Tibial artery (tissue), 4 donors: ENCODE measurements at regions not wholly inside any gene's neighbourhood (a gene's known extent, or its start where the extent isn't known, plus 50 kb on each side); places are given as distances from the start of the nearest gene placed in this dataset.

Source experiments
- DNase-seq, 2 donors: peaks; one replicate each; pipeline ENCODE4 v3.0.0-alpha.2; 2019
- H3K27ac ChIP-seq, 2 donors: fragments of 200-600 bp; sonication (generic) in 1 of 2; 1 replicate in 1 of 2; 2 replicates in 1 of 2; pipeline ENCODE4 v1.5.1; 2018 to 2019; ENCODE audit warnings: mild to moderate bottlenecking in 1 of 2
- H3K27me3 ChIP-seq, 2 donors: fragments of 200-600 bp; sonication (generic) in 1 of 2; one replicate each; pipeline versions ENCODE4 v1.5.1 to v1.6.0; 2016 to 2019
- H3K36me3 ChIP-seq, 3 donors: fragments of 200-600 bp; sonication (generic) in 2 of 3; one replicate each; pipeline ENCODE4 v1.5.1; 2016 to 2019; ENCODE audit warnings: mild to moderate bottlenecking in 2 of 3
- H3K4me1 ChIP-seq, 4 donors: fragments of 200-600 bp; sonication (generic) in 2 of 4; 1 replicate in 3 of 4; 2 replicates in 1 of 4; pipeline ENCODE4 v1.5.1; 2016 to 2019
- H3K4me3 ChIP-seq, 2 donors: fragments of 200-600 bp; sonication (generic) in 1 of 2; 1 replicate in 1 of 2; 2 replicates in 1 of 2; pipeline ENCODE4 v1.5.1; 2018 to 2019; ENCODE audit warnings: mild to moderate bottlenecking in 2 of 2
- H3K9me3 ChIP-seq, 3 donors: fragments of 200-600 bp; sonication (generic) in 1 of 3; one replicate each; pipeline ENCODE4 v1.5.1; 2016 to 2019
- intact Hi-C: fragments of 100-400 bp; cut with DNase I; formaldehyde crosslinking; loops from one replicate; pipeline ENCODE4 v1.15.0; 2023; ENCODE audit warnings: low total_unique reads
- TF ChIP-seq, protein P1 (sequence below), 2 experiments: fragments of 200-600 bp in 1 of 2; fragments of 450-650 bp in 1 of 2; IDR thresholded peaks; one replicate each; pipeline ENCODE4 v1.5.1; 2017 to 2019; ENCODE audit warnings: antibody characterized with exemption in 2 of 2, mild to moderate bottlenecking in 1 of 2, moderate library complexity in 1 of 2

DNA sequence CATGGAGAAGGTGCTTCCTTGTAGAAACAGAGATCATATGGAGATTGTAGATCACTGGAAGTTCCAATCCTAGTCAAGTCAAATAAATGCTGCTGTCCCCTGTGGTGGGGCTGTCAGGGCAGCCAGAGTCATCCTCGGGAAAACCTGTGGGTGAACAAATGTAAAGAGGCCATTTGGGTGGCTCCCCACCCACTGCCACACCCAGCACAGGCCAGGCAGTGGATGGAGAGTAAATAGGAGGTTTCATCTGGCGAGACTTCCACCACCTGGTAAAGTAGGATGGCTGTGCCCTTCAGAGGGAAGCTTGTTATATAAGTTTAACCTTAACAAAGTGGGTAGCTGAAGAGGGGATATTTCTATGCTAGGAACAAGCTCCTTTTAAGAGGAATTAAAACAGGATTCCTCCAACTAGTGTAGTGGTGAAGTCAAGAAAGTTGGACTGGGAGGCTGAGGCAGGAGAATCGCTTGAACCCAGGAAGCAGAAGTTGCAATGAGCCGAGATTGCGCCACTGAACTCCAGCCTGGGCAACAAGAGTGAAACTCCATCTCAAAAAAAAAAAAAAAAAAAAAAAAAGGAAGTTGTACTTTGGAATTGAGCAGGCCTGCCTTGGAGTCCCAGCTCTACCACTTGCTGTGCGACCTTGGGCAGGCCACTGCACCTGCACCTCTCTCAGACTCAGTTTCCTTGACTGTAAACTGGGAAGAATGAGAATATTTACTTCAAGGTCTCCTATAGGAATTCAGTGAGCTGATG is 273.7 kb downstream of the PTTG2 start:
- Histone ChIP-seq H3K4me3 (no peak overlapping the region), H3K27ac (no peak overlapping the region), H3K27me3 (no peaks in the 10 kb centered on the region), H3K4me1 (peaks cover 0 to 24% (median 5%) of the 10 kb centered on the region in 4 donors), H3K9me3 (no peaks in the 10 kb centered on the region), H3K36me3 (no peaks in the 10 kb centered on the region)
- TF ChIP-seq, protein P1, sequence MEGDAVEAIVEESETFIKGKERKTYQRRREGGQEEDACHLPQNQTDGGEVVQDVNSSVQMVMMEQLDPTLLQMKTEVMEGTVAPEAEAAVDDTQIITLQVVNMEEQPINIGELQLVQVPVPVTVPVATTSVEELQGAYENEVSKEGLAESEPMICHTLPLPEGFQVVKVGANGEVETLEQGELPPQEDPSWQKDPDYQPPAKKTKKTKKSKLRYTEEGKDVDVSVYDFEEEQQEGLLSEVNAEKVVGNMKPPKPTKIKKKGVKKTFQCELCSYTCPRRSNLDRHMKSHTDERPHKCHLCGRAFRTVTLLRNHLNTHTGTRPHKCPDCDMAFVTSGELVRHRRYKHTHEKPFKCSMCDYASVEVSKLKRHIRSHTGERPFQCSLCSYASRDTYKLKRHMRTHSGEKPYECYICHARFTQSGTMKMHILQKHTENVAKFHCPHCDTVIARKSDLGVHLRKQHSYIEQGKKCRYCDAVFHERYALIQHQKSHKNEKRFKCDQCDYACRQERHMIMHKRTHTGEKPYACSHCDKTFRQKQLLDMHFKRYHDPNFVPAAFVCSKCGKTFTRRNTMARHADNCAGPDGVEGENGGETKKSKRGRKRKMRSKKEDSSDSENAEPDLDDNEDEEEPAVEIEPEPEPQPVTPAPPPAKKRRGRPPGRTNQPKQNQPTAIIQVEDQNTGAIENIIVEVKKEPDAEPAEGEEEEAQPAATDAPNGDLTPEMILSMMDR (IDR thresholded peaks at IDR 0.05), result no peak
- intact Hi-C loops, result no loop called here
- DNase-seq, result peak in 1 of 2 donors; percentile 37

DNA sequence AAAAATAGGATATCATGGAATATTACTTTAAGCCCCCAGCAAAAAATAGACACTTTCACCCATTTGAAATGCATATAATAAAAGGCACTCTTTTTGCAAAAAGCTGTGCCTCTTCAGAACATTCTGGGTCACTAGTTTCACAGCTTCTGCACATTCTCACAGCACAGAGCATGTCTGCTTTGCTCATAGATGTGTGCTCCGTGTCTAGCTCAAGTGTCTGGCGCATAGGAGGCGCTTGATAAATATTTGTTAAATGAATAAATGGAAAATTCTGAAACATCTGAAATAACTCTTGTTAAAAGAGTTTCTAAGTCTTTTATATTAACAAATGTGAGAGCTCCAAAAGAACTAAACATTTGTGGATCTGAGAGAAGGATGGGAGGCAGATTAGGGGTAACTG is 275.2 kb downstream of the PTTG2 start:
- intact Hi-C loops, result no loop called here
- H3K4me3 ChIP-seq, result no peak overlapping the region
- DNase-seq, result no peak
- TF ChIP-seq, protein P1 (IDR thresholded peaks at IDR 0.05), result no peak
- peaks cover 0 to 24% (median 5%) of the 10 kb centered on the region in 4 donors for H3K4me1 ChIP-seq
- H3K36me3 ChIP-seq, result no peaks in the 10 kb centered on the region
- no peak overlapping the region for H3K27ac ChIP-seq
- H3K27me3 ChIP-seq, result no peaks in the 10 kb centered on the region
- H3K9me3 ChIP-seq, result no peaks in the 10 kb centered on the region

DNA sequence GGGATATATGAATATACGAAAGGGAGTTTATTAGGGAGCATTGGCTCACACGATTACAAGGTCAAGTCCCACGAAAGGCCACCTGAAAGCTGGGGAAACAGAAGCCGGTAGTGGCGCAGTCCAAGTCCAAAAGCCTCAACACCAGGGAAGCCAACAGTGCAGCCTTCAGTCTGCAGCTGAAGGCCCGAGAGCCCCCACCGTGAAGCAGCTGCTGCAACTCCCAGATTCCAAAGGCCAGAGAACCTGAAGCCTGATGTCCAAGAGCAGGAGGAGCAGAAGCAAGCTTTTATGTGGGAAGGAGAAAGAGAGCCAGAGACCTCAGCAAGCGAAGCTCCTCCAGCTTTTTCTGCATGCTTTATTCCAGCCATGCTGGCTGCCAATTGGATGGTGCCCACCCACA is 275.8 kb downstream of the PTTG2 start:
- Histone ChIP-seq H3K9me3 (no peaks in the 10 kb centered on the region), H3K36me3 (no peaks in the 10 kb centered on the region), H3K27me3 (no peaks in the 10 kb centered on the region), H3K4me3 (no peak overlapping the region), H3K4me1 (peaks cover 0 to 24% (median 5%) of the 10 kb centered on the region in 4 donors), H3K27ac (no peak overlapping the region)
- TF ChIP-seq, protein P1 (IDR thresholded peaks at IDR 0.05), result no peak
- intact Hi-C loops, result loop anchor here (2.0 kb wide), 1 partner anchor 31 kb away; no protein-coding TSS in a partner anchor
- DNase-seq, result no peak

DNA sequence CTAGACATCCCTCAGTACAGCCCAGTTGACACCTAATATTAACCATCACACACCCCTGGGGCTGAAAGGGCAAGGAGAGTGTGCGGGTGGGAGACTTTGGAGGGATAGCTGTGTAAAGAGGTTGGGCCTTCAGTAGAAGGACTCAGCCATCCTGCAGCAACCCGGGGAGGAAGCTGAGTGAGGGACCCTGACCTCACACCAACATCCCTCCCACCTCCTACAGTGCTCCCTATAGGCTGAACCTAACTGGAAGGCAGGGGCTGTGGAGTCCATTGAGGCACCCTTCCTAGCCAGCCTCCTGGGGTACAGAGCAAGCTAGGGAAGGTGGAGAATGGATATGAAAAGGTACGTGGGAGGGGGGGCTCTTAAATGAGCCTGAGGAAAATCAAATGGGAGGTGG is 276.3 kb downstream of the PTTG2 start:
- intact Hi-C loops, result loop anchor here (2.0 kb wide), 1 partner anchor 32 kb away; no protein-coding TSS in a partner anchor
- Histone ChIP-seq H3K9me3 (no peaks in the 10 kb centered on the region), H3K4me3 (no peak overlapping the region), H3K36me3 (no peaks in the 10 kb centered on the region), H3K27ac (no peak overlapping the region), H3K27me3 (no peaks in the 10 kb centered on the region), H3K4me1 (peaks cover 0 to 24% (median 5%) of the 10 kb centered on the region in 4 donors)
- no peak for DNase-seq
- TF ChIP-seq, protein P1 (IDR thresholded peaks at IDR 0.05), result no peak

DNA sequence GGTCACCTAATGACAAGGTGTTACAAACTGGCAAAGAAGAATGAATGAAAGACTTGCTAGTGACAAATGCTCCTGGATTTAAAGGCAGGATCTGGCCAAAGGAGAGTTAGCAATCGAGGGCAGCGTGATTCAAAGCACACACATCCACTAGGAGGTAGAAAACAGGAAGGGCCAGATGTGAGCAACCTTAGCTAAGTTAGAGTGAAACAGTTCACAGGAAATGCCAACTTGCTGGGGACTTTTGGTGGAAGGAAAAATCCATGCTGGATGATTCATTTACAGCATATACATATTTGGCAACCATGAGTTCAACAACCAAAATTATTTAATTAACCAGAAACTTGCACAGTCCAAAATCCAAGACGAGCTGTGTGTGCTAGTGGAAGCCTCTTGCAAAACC is 276.9 kb downstream of the PTTG2 start:
- TF ChIP-seq, protein P1 (IDR thresholded peaks at IDR 0.05), result no peak
- no peaks in the 10 kb centered on the region for H3K27me3 ChIP-seq
- DNase-seq, result no peak
- H3K4me3 ChIP-seq, result no peak overlapping the region
- no peaks in the 10 kb centered on the region for H3K36me3 ChIP-seq
- H3K9me3 ChIP-seq, result no peaks in the 10 kb centered on the region
- no peak overlapping the region for H3K27ac ChIP-seq
- H3K4me1 ChIP-seq, result peaks cover 0 to 24% (median 5%) of the 10 kb centered on the region in 4 donors
- intact Hi-C loops, result loop anchor here (2.0 kb wide), 1 partner anchor 32 kb away; no protein-coding TSS in a partner anchor
